Spleen (tissue), 11 donors: ENCODE measurements at regions not wholly inside any gene's neighbourhood (a gene's known extent, or its start where the extent isn't known, plus 50 kb on each side); places are given as distances from the start of the nearest gene placed in this dataset.

ENCODE experiments used
- DNase-seq: peaks from one replicate; pipeline ENCODE4 v3.0.0-alpha.2; 2020
- H3K27ac ChIP-seq, 8 donors: fragments of 200-600 bp; sonication (generic) in 7 of 8; 1 replicate in 4 of 8; 2 replicates in 4 of 8; pipeline versions ENCODE4 v1.5.0 to v1.8.0; 2016 to 2021; ENCODE audit warnings: inconsistent platforms in 4 of 8, mild to moderate bottlenecking in 4 of 8, moderate library complexity in 1 of 8
- H3K27me3 ChIP-seq, 7 donors: fragments of 200-600 bp; sonication (generic) in 6 of 7; replicated peaks in 1 of 7; 1 replicate in 4 of 7; 2 replicates in 3 of 7; pipeline versions ENCODE4 v1.5.0 to v1.8.0; 2016 to 2021; ENCODE audit warnings: inconsistent platforms in 3 of 7, mild to moderate bottlenecking in 1 of 7
- H3K36me3 ChIP-seq, 6 donors: fragments of 200-600 bp; sonication (generic) in 5 of 6; 1 replicate in 4 of 6; 2 replicates in 2 of 6; pipeline versions ENCODE4 v1.5.0 to v1.8.0; 2016 to 2021; ENCODE audit warnings: inconsistent platforms in 2 of 6
- H3K4me1 ChIP-seq, 6 donors: fragments of 200-600 bp; sonication (generic) in 5 of 6; 1 replicate in 3 of 6; 2 replicates in 3 of 6; pipeline versions ENCODE4 v1.5.0 to v1.8.0; 2016 to 2021; ENCODE audit warnings: inconsistent platforms in 3 of 6
- H3K4me3 ChIP-seq, 8 donors: fragments of 200-600 bp; sonication (generic) in 7 of 8; 1 replicate in 4 of 8; 2 replicates in 4 of 8; pipeline versions ENCODE4 v1.5.0 to v1.8.0; 2016 to 2021; ENCODE audit warnings: inconsistent platforms in 4 of 8, mild to moderate bottlenecking in 4 of 8, moderate library complexity in 2 of 8
- H3K9me3 ChIP-seq, 8 donors: fragments of 200-600 bp; sonication (generic) in 7 of 8; 1 replicate in 4 of 8; 2 replicates in 4 of 8; pipeline versions ENCODE4 v1.5.0 to v1.8.0; 2016 to 2021; ENCODE audit warnings: inconsistent platforms in 4 of 8
- CTCF ChIP-seq, 11 experiments: fragments of 200-600 bp in 7 of 11; fragments of 450-650 bp in 4 of 11; sonication (generic) in 4 of 11; IDR thresholded peaks in 8 of 11; conservative IDR thresholded peaks in 3 of 11; 1 replicate in 7 of 11; 2 replicates in 4 of 11; pipeline versions ENCODE4 v1.4.0 to v1.8.0; 2016 to 2021; ENCODE audit warnings: antibody characterized with exemption in 11 of 11, inconsistent platforms in 4 of 11, mild to moderate bottlenecking in 1 of 11
- POLR2A ChIP-seq, 3 donors: fragments of 450-650 bp; IDR thresholded peaks; one replicate each; pipeline ENCODE4 v1.5.1; 2017; ENCODE audit warnings: antibody characterized with exemption in 3 of 3, mild to moderate bottlenecking in 1 of 3
- POLR2AphosphoS5 ChIP-seq, 3 donors: sonication (generic); formaldehyde crosslinking; IDR thresholded peaks; one replicate each; pipeline ENCODE4 v1.5.1; 2017; ENCODE audit warnings: antibody characterized with exemption in 3 of 3
- WGBS, 5 donors: extraction: QIAGEN DNeasy Blood & Tissue Kit in 3 of 5; methylation state at CpG; one replicate each; pipeline versions ENCODE4 v1.1.5 to v1.1.7; 2013 to 2018; 5-methylcytosine and 5-hydroxymethylcytosine counted together
- intact Hi-C: fragments of 100-400 bp; cut with DNase I; formaldehyde crosslinking; loops from one replicate; pipeline ENCODE4 v1.15.0; 2023; ENCODE audit warnings: low total_unique reads
- donor health status: healthy with polysubstance abuse.
- donor health status: DM: no; HTN: no; CAD: no; lungs with moderate emphysema.
- donor health status: DM: no; HTN: no; CAD: no.
- donor health status: Bipolar disorder and iron deficiency.
- donor health status: healthy.
- donor health status: DM: no; HTN: no; CAD: no.
- donor health status: DM: yes; HTN: yes; CAD: no.

DNA sequence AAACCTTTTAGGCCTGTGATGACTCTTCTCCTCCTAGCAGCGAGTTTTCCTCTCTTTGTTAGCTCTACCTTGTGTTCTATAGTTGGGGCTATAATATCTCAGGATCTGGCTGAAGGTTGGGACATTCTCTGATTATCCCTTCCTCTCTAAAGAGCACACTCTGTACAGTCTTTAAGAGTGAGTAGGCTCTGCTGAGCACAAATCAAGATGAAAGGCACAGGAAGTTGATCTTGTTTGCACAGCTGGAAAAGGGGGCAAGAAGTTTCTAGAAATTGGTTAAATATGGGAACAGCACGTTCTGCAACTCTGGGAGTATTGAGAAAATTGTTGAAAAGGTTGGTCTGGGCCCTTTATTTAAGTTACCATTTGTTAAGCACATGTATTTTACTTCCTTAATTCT lies 240.9 kb downstream of the CDH11 start:
- Histone ChIP-seq H3K4me3 (no peak overlapping the region), H3K27ac (peak overlapping the region in 2 of 8 donors; percentile 29 to 31), H3K4me1 (no peaks in the 10 kb centered on the region), H3K9me3 (peaks cover 0 to 24% (median 0%) of the 10 kb centered on the region in 8 donors), H3K27me3 (no peaks in the 10 kb centered on the region), H3K36me3 (no peaks in the 10 kb centered on the region)
- intact Hi-C loops = no loop called here
- DNase-seq = no peak
- TF ChIP-seq POLR2A (IDR thresholded peaks at IDR 0.05) (no peak), CTCF (IDR thresholded peaks at IDR 0.05 in 8 of 11, conservative IDR thresholded peaks at IDR 0.05 in 3 of 11) (no peak), POLR2AphosphoS5 (IDR thresholded peaks at IDR 0.05) (no peak)
- 17 to 29% (median 20%) methylated on average over 2 of the region's 2 CpGs for WGBS, 5 donors

DNA sequence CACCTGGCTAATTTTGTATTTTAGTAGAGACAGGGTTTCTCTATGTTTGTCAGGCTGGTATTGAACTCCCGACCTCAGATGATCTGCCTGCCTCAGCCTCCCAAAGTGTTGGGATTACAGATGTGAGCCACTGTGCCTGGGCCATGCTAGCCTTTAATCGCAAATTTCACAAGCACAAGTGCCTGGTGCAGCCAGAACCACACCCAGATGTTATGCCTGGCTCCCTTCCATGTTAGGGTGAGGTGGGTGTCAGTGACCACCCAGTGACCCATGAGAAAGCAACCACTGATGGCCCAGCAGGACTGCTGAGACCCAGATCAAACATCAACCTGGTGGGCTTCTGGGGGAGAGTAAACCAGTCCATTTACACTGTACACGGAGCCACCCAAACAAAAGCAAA lies 241.9 kb downstream of the CDH11 start:
- Histone ChIP-seq H3K9me3 (peaks cover 0 to 24% (median 0%) of the 10 kb centered on the region in 8 donors), H3K27me3 (no peaks in the 10 kb centered on the region), H3K36me3 (no peaks in the 10 kb centered on the region), H3K4me3 (no peak overlapping the region), H3K4me1 (no peaks in the 10 kb centered on the region), H3K27ac (no peak overlapping the region)
- TF ChIP-seq CTCF (IDR thresholded peaks at IDR 0.05 in 8 of 11, conservative IDR thresholded peaks at IDR 0.05 in 3 of 11) (no peak), POLR2A (IDR thresholded peaks at IDR 0.05) (no peak), POLR2AphosphoS5 (IDR thresholded peaks at IDR 0.05) (no peak)
- no peak for DNase-seq
- 79 to 92% (median 86%) methylated on average over 3 of the region's 3 CpGs for WGBS, 5 donors
- intact Hi-C loops = no loop called here

DNA sequence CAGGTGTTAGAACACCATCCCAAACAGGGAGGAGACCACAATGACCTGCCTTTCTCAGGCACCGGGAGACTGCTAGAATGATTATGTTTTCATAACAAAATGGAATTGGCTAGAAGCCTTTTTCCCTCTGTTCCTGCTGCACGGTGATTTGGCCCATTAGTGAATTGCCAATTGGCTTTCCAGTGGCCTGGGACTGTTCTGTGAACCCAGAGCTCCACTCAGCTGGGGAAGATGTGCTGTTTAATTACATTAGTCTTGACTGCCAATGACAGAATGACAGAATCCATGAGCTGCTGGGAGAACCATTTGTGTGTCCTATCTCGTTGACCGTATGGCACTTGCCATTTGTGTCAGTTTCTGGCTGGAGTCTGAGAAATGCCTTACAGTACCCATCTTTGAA lies 242.9 kb downstream of the CDH11 start:
- Histone ChIP-seq H3K9me3 (peaks cover 0 to 20% (median 0%) of the 10 kb centered on the region in 8 donors), H3K27me3 (no peaks in the 10 kb centered on the region), H3K27ac (no peak overlapping the region), H3K4me3 (no peak overlapping the region), H3K36me3 (no peaks in the 10 kb centered on the region), H3K4me1 (no peaks in the 10 kb centered on the region)
- 73 to 92% (median 83%) methylated on average over 4 of the region's 4 CpGs for WGBS, 5 donors
- DNase-seq = no peak
- TF ChIP-seq POLR2A (IDR thresholded peaks at IDR 0.05) (no peak), POLR2AphosphoS5 (IDR thresholded peaks at IDR 0.05) (no peak), CTCF (IDR thresholded peaks at IDR 0.05 in 8 of 11, conservative IDR thresholded peaks at IDR 0.05 in 3 of 11) (no peak)
- intact Hi-C loops = no loop called here

DNA sequence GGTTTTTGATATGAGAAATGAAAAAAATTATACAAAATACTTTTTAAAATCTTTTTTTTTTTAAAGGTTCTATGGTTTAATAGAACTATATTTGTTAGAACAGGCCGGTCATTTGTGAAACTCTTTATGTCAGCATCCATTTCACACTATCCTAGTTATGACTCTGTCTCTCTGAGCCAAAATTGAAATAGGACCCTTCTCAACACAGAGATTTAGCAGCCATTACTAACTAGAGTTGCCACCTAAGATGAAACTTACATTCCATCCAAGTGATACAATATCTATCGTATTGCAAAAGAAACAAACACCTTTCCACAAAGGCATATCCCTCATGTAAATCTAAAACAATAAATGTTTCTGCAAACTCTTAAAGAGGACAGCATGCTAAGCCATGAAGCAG lies 249.8 kb downstream of the CDH11 start:
- no peak for TF ChIP-seq POLR2AphosphoS5 (IDR thresholded peaks at IDR 0.05)
- WGBS, 5 donors = 87 to 97% (median 94%) methylated on average over 2 of the region's 2 CpGs
- no peak for DNase-seq

DNA sequence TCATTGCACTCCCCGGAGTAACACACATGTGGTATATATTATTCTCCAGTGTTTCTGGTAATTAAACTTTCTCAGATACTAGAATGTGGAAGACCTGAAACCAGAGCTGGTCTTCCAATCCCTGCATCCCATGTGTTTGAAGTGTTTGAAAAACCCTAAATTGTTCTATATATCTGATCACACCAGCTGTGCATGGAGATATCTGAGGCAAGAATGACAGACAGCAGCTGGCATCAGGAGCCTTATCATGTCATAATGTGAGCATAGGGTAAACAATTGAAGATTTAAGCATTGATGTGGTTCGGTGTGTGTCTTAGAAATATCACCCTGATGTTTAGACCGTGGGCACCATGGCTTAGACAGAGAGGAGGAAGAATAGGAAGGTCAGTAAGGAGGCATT lies 251.0 kb downstream of the CDH11 start:
- H3K9me3 ChIP-seq = no peaks in the 10 kb centered on the region
- intact Hi-C loops = no loop called here
- no peaks in the 10 kb centered on the region for H3K36me3 ChIP-seq
- no peak for DNase-seq
- H3K27ac ChIP-seq = no peak overlapping the region
- TF ChIP-seq POLR2A (IDR thresholded peaks at IDR 0.05) (no peak), POLR2AphosphoS5 (IDR thresholded peaks at IDR 0.05) (no peak), CTCF (IDR thresholded peaks at IDR 0.05 in 8 of 11, conservative IDR thresholded peaks at IDR 0.05 in 3 of 11) (no peak)
- H3K4me3 ChIP-seq = no peak overlapping the region
- no peaks in the 10 kb centered on the region for H3K27me3 ChIP-seq
- H3K4me1 ChIP-seq = no peaks in the 10 kb centered on the region
- 67 to 78% (median 76%) methylated on average over 3 of the region's 3 CpGs for WGBS, 5 donors

More for the DNA sequence above, 249.8 kb downstream of the CDH11 start:
- Histone ChIP-seq H3K9me3 (peaks cover 0 to 4% (median 0%) of the 10 kb centered on the region in 8 donors), H3K27ac (no peak overlapping the region), H3K4me1 (no peaks in the 10 kb centered on the region), H3K36me3 (no peaks in the 10 kb centered on the region), H3K4me3 (no peak overlapping the region), H3K27me3 (no peaks in the 10 kb centered on the region)
- intact Hi-C loops = no loop called here
